ENCODE measurements at regions not wholly inside any gene's neighbourhood (a gene's known extent, or its start where the extent isn't known, plus 50 kb on each side); places are given as distances from the start of the nearest gene placed in this dataset.

GRCh38 chr4:18479825-18480224 lies 458.3 kb upstream of the LCORL start:
- TF ChIP-seq, protein P1, sequence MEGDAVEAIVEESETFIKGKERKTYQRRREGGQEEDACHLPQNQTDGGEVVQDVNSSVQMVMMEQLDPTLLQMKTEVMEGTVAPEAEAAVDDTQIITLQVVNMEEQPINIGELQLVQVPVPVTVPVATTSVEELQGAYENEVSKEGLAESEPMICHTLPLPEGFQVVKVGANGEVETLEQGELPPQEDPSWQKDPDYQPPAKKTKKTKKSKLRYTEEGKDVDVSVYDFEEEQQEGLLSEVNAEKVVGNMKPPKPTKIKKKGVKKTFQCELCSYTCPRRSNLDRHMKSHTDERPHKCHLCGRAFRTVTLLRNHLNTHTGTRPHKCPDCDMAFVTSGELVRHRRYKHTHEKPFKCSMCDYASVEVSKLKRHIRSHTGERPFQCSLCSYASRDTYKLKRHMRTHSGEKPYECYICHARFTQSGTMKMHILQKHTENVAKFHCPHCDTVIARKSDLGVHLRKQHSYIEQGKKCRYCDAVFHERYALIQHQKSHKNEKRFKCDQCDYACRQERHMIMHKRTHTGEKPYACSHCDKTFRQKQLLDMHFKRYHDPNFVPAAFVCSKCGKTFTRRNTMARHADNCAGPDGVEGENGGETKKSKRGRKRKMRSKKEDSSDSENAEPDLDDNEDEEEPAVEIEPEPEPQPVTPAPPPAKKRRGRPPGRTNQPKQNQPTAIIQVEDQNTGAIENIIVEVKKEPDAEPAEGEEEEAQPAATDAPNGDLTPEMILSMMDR (IDR thresholded peaks at IDR 0.05; ENCODE audit: insufficient read depth, low read length) = no peak
- TF ChIP-seq GABPA (IDR thresholded peaks at IDR 0.05; ENCODE audit: low read depth) = no peak
- no peak for TF ChIP-seq POLR2AphosphoS5 (IDR thresholded peaks at IDR 0.05; ENCODE audit: low read depth)
- TF ChIP-seq, protein P2, sequence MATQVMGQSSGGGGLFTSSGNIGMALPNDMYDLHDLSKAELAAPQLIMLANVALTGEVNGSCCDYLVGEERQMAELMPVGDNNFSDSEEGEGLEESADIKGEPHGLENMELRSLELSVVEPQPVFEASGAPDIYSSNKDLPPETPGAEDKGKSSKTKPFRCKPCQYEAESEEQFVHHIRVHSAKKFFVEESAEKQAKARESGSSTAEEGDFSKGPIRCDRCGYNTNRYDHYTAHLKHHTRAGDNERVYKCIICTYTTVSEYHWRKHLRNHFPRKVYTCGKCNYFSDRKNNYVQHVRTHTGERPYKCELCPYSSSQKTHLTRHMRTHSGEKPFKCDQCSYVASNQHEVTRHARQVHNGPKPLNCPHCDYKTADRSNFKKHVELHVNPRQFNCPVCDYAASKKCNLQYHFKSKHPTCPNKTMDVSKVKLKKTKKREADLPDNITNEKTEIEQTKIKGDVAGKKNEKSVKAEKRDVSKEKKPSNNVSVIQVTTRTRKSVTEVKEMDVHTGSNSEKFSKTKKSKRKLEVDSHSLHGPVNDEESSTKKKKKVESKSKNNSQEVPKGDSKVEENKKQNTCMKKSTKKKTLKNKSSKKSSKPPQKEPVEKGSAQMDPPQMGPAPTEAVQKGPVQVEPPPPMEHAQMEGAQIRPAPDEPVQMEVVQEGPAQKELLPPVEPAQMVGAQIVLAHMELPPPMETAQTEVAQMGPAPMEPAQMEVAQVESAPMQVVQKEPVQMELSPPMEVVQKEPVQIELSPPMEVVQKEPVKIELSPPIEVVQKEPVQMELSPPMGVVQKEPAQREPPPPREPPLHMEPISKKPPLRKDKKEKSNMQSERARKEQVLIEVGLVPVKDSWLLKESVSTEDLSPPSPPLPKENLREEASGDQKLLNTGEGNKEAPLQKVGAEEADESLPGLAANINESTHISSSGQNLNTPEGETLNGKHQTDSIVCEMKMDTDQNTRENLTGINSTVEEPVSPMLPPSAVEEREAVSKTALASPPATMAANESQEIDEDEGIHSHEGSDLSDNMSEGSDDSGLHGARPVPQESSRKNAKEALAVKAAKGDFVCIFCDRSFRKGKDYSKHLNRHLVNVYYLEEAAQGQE (IDR thresholded peaks at IDR 0.05; ENCODE audit: insufficient replicate concordance, low read depth) = no peak
- TF ChIP-seq SPI1 (IDR thresholded peaks at IDR 0.05; ENCODE audit: borderline replicate concordance, low read depth) = no peak

All from HL-60 (cell line).